ENCODE measurements at regions not wholly inside any gene's neighbourhood (a gene's known extent, or its start where the extent isn't known, plus 50 kb on each side); places are given as distances from the start of the nearest gene placed in this dataset.

GRCh38 chr6:106773522-106773921, 144.1 kb downstream of the QRSL1 start:
- TF ChIP-seq, protein P1, sequence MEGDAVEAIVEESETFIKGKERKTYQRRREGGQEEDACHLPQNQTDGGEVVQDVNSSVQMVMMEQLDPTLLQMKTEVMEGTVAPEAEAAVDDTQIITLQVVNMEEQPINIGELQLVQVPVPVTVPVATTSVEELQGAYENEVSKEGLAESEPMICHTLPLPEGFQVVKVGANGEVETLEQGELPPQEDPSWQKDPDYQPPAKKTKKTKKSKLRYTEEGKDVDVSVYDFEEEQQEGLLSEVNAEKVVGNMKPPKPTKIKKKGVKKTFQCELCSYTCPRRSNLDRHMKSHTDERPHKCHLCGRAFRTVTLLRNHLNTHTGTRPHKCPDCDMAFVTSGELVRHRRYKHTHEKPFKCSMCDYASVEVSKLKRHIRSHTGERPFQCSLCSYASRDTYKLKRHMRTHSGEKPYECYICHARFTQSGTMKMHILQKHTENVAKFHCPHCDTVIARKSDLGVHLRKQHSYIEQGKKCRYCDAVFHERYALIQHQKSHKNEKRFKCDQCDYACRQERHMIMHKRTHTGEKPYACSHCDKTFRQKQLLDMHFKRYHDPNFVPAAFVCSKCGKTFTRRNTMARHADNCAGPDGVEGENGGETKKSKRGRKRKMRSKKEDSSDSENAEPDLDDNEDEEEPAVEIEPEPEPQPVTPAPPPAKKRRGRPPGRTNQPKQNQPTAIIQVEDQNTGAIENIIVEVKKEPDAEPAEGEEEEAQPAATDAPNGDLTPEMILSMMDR (IDR thresholded peaks at IDR 0.05; ENCODE audit: borderline replicate concordance, extremely low read depth, insufficient read depth): no peak
- Histone ChIP-seq H3K27me3 (ENCODE audit: control insufficient read depth, insufficient read depth, low read length) (no peaks in the 10 kb centered on the region), H3K4me1 (ENCODE audit: control insufficient read depth in 2 of 3, insufficient read depth in 2 of 3, low read depth in 1 of 3, low read length in 3 of 3) (peaks cover 3 to 17% (median 8%) of the 10 kb centered on the region in 3 donors), H3K36me3 (ENCODE audit: control insufficient read depth in 2 of 3, insufficient read depth in 3 of 3, low read length in 3 of 3) (peaks cover 0 to 28% (median 3%) of the 10 kb centered on the region in 3 donors), H3K9me3 (ENCODE audit: control insufficient read depth in 2 of 3, insufficient read depth in 1 of 3, low read length in 3 of 3) (no peaks in the 10 kb centered on the region), H3K9ac (ENCODE audit: low read length in 3 of 3) (peak overlapping the region in 2 of 3 donors; percentile 17 to 68), H3K4me3 (ENCODE audit: low read length in 3 of 3) (no peak overlapping the region), H3K27ac (ENCODE audit: low read depth in 2 of 2, low read length in 2 of 2) (peak overlapping the region; percentile 86)
- intact Hi-C loops (cut with DNase I): no loop called here
- FAIRE-seq (no peak), DNase-seq (peak; percentile 66 to 91 (median 79))

DNA sequence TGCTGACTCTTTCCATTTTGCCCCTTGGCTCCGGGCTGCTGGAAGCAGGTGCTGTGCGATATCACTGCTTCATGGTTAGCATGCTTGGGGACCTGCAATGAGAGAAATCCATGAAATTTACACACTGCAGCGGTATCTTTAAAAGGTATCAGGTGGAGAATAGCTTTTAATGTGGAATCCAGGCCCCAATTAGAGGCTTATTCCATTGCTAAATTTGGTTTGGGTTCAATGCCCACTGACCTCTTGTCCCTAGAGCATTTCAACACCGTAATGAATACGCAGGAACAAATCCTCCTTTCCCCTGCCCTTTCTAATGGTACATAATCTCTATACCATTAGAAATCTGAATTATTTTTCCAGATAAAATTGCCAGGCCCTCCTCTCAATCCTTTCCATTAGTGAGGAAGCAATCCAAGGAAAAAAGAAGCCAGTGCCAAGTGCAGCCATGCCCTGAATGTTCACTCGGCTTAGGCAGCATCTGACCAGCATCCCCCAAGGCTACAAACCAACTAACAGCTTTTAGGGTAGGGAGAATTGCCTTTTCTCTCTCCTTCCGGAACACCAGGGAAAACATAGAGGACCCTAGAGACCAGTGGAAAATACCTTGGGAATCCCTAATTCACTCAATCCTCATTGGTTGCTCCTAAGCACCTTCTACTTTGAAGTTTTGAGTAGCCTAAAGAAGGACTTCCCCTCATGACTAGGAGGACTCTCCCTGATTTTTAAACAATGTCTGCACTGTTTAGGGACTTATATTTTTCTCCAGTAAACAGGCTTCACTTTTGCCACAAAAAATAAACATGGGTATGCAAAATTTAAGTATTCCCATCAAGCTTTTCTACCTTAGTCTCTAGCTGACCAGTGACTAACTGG, 143.1 kb downstream of the QRSL1 start:
- Histone ChIP-seq H3K4me1 (ENCODE audit: control insufficient read depth in 2 of 3, insufficient read depth in 2 of 3, low read depth in 1 of 3, low read length in 3 of 3) (peaks cover 3 to 17% (median 8%) of the 10 kb centered on the region in 3 donors), H3K9me3 (ENCODE audit: control insufficient read depth in 2 of 3, insufficient read depth in 1 of 3, low read length in 3 of 3) (no peaks in the 10 kb centered on the region), H3K4me3 (ENCODE audit: low read length in 3 of 3) (no peak overlapping the region), H3K36me3 (ENCODE audit: control insufficient read depth in 2 of 3, insufficient read depth in 3 of 3, low read length in 3 of 3) (peaks cover 0 to 28% (median 3%) of the 10 kb centered on the region in 3 donors), H3K27me3 (ENCODE audit: control insufficient read depth, insufficient read depth, low read length) (no peaks in the 10 kb centered on the region), H3K27ac (ENCODE audit: low read depth in 2 of 2, low read length in 2 of 2) (peak overlapping the region; percentile 53 to 86), H3K9ac (ENCODE audit: low read length in 3 of 3) (peak overlapping the region in 1 of 3 donors; percentile 29)
- TF ChIP-seq, protein P1 (IDR thresholded peaks at IDR 0.05; ENCODE audit: borderline replicate concordance, extremely low read depth, insufficient read depth): no peak
- intact Hi-C loops (cut with DNase I): no loop called here
- FAIRE-seq: no peak
- DNase-seq: peak in 2 of 5 donors; percentile 39 to 55

DNA sequence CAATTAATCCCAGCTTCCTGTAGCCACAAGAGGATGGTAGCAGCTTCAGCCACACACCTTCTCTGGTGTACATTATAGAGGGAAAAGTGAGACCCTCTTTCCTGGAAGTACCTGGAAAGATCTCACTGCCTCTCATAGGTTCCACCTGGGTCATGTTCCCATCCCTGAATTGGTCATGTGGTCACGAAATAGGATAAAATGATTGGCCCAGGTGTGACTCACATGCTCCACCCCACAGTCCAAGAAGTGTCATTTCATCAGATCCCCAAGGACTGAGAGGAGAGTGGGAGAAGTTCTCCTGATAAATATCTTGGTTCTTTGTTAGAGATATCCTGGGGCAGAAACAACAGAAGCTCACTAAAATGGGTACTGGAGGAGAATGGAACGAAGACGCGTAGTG, 142.4 kb downstream of the QRSL1 start:
- Histone ChIP-seq H3K4me1 (ENCODE audit: control insufficient read depth in 2 of 3, insufficient read depth in 2 of 3, low read depth in 1 of 3, low read length in 3 of 3) (peaks cover 3 to 20% (median 8%) of the 10 kb centered on the region in 3 donors), H3K27ac (ENCODE audit: low read depth in 2 of 2, low read length in 2 of 2) (peak overlapping the region; percentile 53 to 86)
- FAIRE-seq: no peak

More for the DNA sequence above, 142.4 kb downstream of the QRSL1 start:
- Histone ChIP-seq H3K27me3 (ENCODE audit: control insufficient read depth, insufficient read depth, low read length) (no peaks in the 10 kb centered on the region), H3K9ac (ENCODE audit: low read length in 3 of 3) (no peak overlapping the region), H3K9me3 (ENCODE audit: control insufficient read depth in 2 of 3, insufficient read depth in 1 of 3, low read length in 3 of 3) (no peaks in the 10 kb centered on the region), H3K4me3 (ENCODE audit: low read length in 3 of 3) (no peak overlapping the region), H3K36me3 (ENCODE audit: control insufficient read depth in 2 of 3, insufficient read depth in 3 of 3, low read length in 3 of 3) (peaks cover 0 to 31% (median 3%) of the 10 kb centered on the region in 3 donors)
- DNase-seq: no peak
- intact Hi-C loops (cut with DNase I): no loop called here
- TF ChIP-seq, protein P1 (IDR thresholded peaks at IDR 0.05; ENCODE audit: borderline replicate concordance, extremely low read depth, insufficient read depth): no peak

Measured in kidney (tissue), 13 donors.